ENCODE measurements at regions not wholly inside any gene's neighbourhood (a gene's known extent, or its start where the extent isn't known, plus 50 kb on each side); places are given as distances from the start of the nearest gene placed in this dataset.

GRCh38 chr5:135124128-135124527 is 90.1 kb upstream of the PITX1 start:
- Histone ChIP-seq H3K9me3 (replicated peaks; ENCODE audit: control insufficient read depth, insufficient read depth, low read length) (no peaks in the 10 kb centered on the region), H3K36me3 (ENCODE audit: control insufficient read depth in 2 of 2, extremely low read depth in 1 of 2, insufficient read depth in 2 of 2, low read length in 2 of 2) (no peaks in the 10 kb centered on the region), H3K4me3 (replicated peaks in 1 of 3; ENCODE audit: insufficient read depth in 1 of 3, low read depth in 1 of 3, low read length in 3 of 3) (no peak overlapping the region), H3K27me3 (ENCODE audit: control insufficient read depth in 2 of 2, insufficient read depth in 2 of 2, low read length in 2 of 2) (peaks cover 0 to 3% of the 10 kb centered on the region in 2 experiments), H2AFZ (ENCODE audit: low read depth, low read length) (no peak overlapping the region), H3K4me1 (ENCODE audit: control insufficient read depth, extremely low read depth, insufficient read depth, low read length) (no peaks in the 10 kb centered on the region), H3K9me1 (replicated peaks; ENCODE audit: control insufficient read depth, extremely low read depth, insufficient read depth, low read length) (no peaks in the 10 kb centered on the region), H3K79me2 (ENCODE audit: control insufficient read depth, insufficient read depth, low read length) (no peaks in the 10 kb centered on the region), H4K20me1 (replicated peaks; ENCODE audit: control insufficient read depth, extremely low read depth, insufficient read depth, low read length) (no peaks in the 10 kb centered on the region), H3K27ac (ENCODE audit: insufficient read depth, low read depth, low read length) (no peak overlapping the region), H3K9ac (replicated peaks; ENCODE audit: extremely low read depth, insufficient read depth, low read length) (no peak overlapping the region), H3K4me2 (ENCODE audit: insufficient read depth, low read length) (no peak overlapping the region)
- TF ChIP-seq POLR2AphosphoS5 (IDR thresholded peaks at IDR 0.05; ENCODE audit: insufficient read depth, low read depth, low read length) (no peak), MAX (IDR thresholded peaks at IDR 0.05; ENCODE audit: insufficient read depth, insufficient read length) (no peak), POLR2A (IDR thresholded peaks at IDR 0.05; ENCODE audit: low read depth, low read length) (no peak), CTCF (IDR thresholded peaks at IDR 0.05; ENCODE audit: extremely low read depth in 1 of 2, insufficient read depth in 1 of 2, low read depth in 1 of 2, low read length in 2 of 2) (no peak), GATA2 (IDR thresholded peaks at IDR 0.05; ENCODE audit: insufficient read depth, insufficient read length, low read depth, low read length) (no peak), MYC (IDR thresholded peaks at IDR 0.05; ENCODE audit: low read depth, low read length) (no peak), EZH2 (IDR thresholded peaks at IDR 0.05; ENCODE audit: borderline replicate concordance, low read depth, low read length, severe bottlenecking) (no peak), JUN (IDR thresholded peaks at IDR 0.05; ENCODE audit: borderline replicate concordance, insufficient read depth, insufficient read length, low read depth) (no peak), FOS (IDR thresholded peaks at IDR 0.05; ENCODE audit: borderline replicate concordance, insufficient read depth, low read length) (no peak)
- DNase-seq (ENCODE audit: low read depth, low spot score) (no peak), FAIRE-seq (no peak)
- dilution Hi-C loops (cut with MboI; ENCODE audit: extremely low pct_ligation_motif_present, low sequenced_read_pairs) (no loop called here), intact Hi-C loops (cut with micrococcal nuclease) (no loop called here)
- no TSS peak for BruUV-seq (replicated peaks)
- CTCF ChIA-PET = interaction anchor here (0.8 to 1.4 kb wide), 3 partner anchors 12 to 34 kb away, joined by 3 read pairs; no protein-coding TSS in a partner anchor
- POLR2A ChIA-PET = no interaction called here
